KMS-11 (cell line): ENCODE measurements at regions not wholly inside any gene's neighbourhood (a gene's known extent, or its start where the extent isn't known, plus 50 kb on each side); places are given as distances from the start of the nearest gene placed in this dataset.

Source experiments
- H2AFZ ChIP-seq: fragments of 200-600 bp; sonication (generic); 2 replicates; pipeline ENCODE4 v1.6.1; 2016; ENCODE audit warnings: antibody characterized with exemption, mixed run types, low read depth
- H3K27ac ChIP-seq: fragments of 200-600 bp; sonication (generic); 2 replicates; pipeline ENCODE4 v1.6.1; 2016; ENCODE audit warnings: mild to moderate bottlenecking, mixed run types
- H3K27me3 ChIP-seq: fragments of 200-600 bp; sonication (generic); 2 replicates; pipeline ENCODE4 v1.6.1; 2017; ENCODE audit warnings: mild to moderate bottlenecking, low read depth, mixed run types, moderate library complexity; ENCODE audit not compliant: insufficient read depth
- H3K36me3 ChIP-seq: fragments of 200-600 bp; sonication (generic); 2 replicates; pipeline ENCODE4 v1.6.1; 2017; ENCODE audit warnings: mild to moderate bottlenecking, mixed run types; ENCODE audit not compliant: insufficient read depth
- H3K4me1 ChIP-seq: fragments of 200-600 bp; sonication (generic); 2 replicates; pipeline ENCODE4 v1.6.1; 2016; ENCODE audit warnings: mild to moderate bottlenecking, low read depth, mixed run types; ENCODE audit not compliant: poor library complexity, severe bottlenecking
- H3K4me2 ChIP-seq: fragments of 200-600 bp; sonication (generic); 2 replicates; pipeline ENCODE4 v1.7.0; 2016; ENCODE audit warnings: mild to moderate bottlenecking, mixed run types
- H3K4me3 ChIP-seq: fragments of 200-600 bp; sonication (generic); IDR thresholded peaks from 2 replicates; pipeline ENCODE4 v1.6.1; 2017; ENCODE audit warnings: low read depth, low read length, mixed read lengths; ENCODE audit not compliant: insufficient read depth
- H3K79me2 ChIP-seq: fragments of 200-600 bp; sonication (generic); 2 replicates; pipeline ENCODE4 v1.6.1; 2016; ENCODE audit warnings: low read depth, mixed run types; ENCODE audit not compliant: insufficient read depth
- H3K9ac ChIP-seq: fragments of 200-600 bp; sonication (generic); 2 replicates; pipeline ENCODE4 v1.6.1; 2016; ENCODE audit warnings: mild to moderate bottlenecking, mixed run types
- H4K20me1 ChIP-seq: fragments of 200-600 bp; sonication (generic); 2 replicates; pipeline ENCODE4 v1.6.1; 2016; ENCODE audit warnings: mild to moderate bottlenecking, mixed run types; ENCODE audit not compliant: insufficient read depth
- CTCF ChIP-seq: fragments of 200-600 bp; sonication (generic); conservative IDR thresholded peaks from 2 replicates; pipeline ENCODE4 v1.6.1; 2017; ENCODE audit warnings: low read depth, mild to moderate bottlenecking, antibody characterized with exemption, low read length, moderate library complexity, mixed read lengths

DNA sequence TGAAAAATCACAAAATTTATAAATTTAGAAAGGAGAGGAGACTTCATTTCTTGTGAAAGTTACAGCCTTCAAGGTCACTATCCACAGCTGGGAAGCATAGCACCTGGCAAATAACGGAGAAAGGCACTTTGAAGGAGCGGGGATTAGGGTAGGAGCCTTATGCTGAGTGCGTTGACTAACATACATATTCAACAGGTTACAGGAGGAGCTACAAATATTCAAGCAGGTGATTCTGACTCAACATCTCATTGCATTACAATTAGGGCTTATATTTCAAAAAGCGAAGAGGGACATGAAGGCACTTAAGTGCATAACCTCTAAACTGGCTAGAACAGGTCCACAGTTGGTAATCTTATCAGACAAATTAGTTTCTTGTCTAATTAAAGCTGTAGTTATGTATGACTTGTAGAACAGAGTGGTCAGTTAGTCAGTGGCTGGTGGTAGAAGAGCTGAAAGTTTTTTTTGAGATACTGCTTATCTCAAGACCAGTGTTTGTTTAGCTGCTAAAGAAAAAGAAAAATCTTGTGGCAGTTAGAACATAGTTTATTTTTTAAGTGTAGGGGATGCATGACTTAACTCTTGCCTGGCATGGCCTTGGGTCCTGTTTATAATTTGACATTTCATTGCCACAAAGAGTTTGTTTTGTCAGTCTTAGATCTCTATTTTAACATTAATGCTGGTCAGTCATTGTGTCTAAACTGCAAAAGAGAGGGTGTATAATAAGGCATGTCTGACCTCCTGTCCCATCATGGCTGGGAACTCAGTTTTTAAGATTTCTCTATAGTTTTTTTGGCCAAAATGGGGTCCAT is 311.5 kb downstream of the DUSP10 start:
- Histone ChIP-seq H2AFZ (no peak overlapping the region), H3K27me3 (no peaks in the 10 kb centered on the region), H3K27ac (no peak overlapping the region), H3K4me2 (no peak overlapping the region), H3K9ac (no peak overlapping the region), H3K36me3 (no peaks in the 10 kb centered on the region), H3K4me1 (peaks cover 5% of the 10 kb centered on the region), H3K4me3 (no peak overlapping the region), H3K79me2 (no peaks in the 10 kb centered on the region), H4K20me1 (no peaks in the 10 kb centered on the region)
- no peak for TF ChIP-seq CTCF

- Histone ChIP-seq H3K27me3 (no peaks in the 10 kb centered on the region), H3K9ac (no peak overlapping the region), H3K79me2 (no peaks in the 10 kb centered on the region), H3K4me2 (no peak overlapping the region), H3K4me3 (no peak overlapping the region), H3K4me1 (peaks cover 5% of the 10 kb centered on the region), H3K27ac (no peak overlapping the region), H3K36me3 (no peaks in the 10 kb centered on the region), H4K20me1 (no peaks in the 10 kb centered on the region), H2AFZ (no peak overlapping the region)
- TF ChIP-seq CTCF: no peak
Observed at GRCh38 chr1:221431068-221431651, 310.7 kb downstream of the DUSP10 start.

DNA sequence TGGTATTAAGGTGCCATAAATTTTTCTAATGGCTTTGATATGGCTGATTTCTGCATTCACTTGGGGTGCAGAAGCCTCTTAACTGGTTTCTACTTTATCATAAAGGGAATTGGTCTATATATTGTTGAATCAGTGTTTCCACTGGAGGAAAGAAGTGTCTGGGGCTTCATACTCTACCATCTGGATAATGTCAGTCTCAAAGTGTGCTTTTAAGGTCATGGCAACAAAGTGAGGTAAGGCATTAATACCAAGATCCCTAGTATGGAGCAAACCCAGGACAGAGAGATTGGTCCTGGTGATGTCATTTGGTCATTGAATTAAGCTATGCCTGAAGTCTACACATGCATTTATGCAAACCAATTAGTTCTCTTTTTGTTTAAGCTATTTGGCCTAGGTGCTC is 309.9 kb downstream of the DUSP10 start:
- Histone ChIP-seq H3K4me2 (no peak overlapping the region), H3K9ac (no peak overlapping the region), H3K4me1 (peaks cover 5% of the 10 kb centered on the region), H4K20me1 (no peaks in the 10 kb centered on the region), H3K79me2 (no peaks in the 10 kb centered on the region), H3K4me3 (no peak overlapping the region), H3K27me3 (no peaks in the 10 kb centered on the region), H3K36me3 (no peaks in the 10 kb centered on the region), H2AFZ (no peak overlapping the region), H3K27ac (no peak overlapping the region)
- TF ChIP-seq CTCF: no peak

DNA sequence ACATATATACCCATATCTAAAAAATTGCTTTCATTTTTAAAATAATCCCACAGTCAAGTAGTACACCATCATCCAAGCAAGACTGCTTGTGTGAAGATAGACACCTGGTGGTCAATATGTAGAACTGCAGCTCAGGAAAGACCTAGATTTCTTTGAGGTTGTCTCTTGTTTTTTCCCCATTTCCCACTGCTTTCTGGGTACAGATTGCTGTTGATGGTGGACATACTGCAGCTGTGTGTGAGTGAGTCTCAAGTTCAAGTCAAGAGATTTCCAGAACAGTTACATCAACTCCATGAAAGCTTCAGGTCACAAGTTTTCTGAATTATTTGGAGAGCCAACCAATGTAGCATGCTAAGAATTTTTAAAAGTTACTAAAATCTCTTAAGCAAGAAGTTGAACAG is 306.4 kb downstream of the DUSP10 start:
- H3K36me3 ChIP-seq: no peaks in the 10 kb centered on the region
- H3K27ac ChIP-seq: no peak overlapping the region
- no peaks in the 10 kb centered on the region for H4K20me1 ChIP-seq
- peaks cover 13% of the 10 kb centered on the region for H3K4me1 ChIP-seq
- H2AFZ ChIP-seq: peak overlapping the region; percentile 12; the same call in 1 of the 2 replicates
- no peaks in the 10 kb centered on the region for H3K79me2 ChIP-seq
- H3K4me3 ChIP-seq: no peak overlapping the region
- no peak overlapping the region for H3K4me2 ChIP-seq
- no peak overlapping the region for H3K9ac ChIP-seq
- peak; percentile 98 for TF ChIP-seq CTCF
- H3K27me3 ChIP-seq: no peaks in the 10 kb centered on the region
